NB4 (cell line): ENCODE measurements at regions not wholly inside any gene's neighbourhood (a gene's known extent, or its start where the extent isn't known, plus 50 kb on each side); places are given as distances from the start of the nearest gene placed in this dataset.
A peak's percentile ranks its signal among the peaks of the same experiment; 100 is the strongest.

Source experiments
- DNase-seq: peaks from one replicate; pipeline ENCODE4 v3.0.0; 2010; ENCODE audit warnings: low read depth
- H3K4me3 ChIP-seq: one replicate; pipeline ENCODE4 v1.5.1; 2011; ENCODE audit warnings: mild to moderate bottlenecking, low read depth, low read length, moderate library complexity
- CTCF ChIP-seq: IDR thresholded peaks from one replicate; pipeline ENCODE4 v1.5.1; 2012; ENCODE audit warnings: low read depth, low read length
- MYC ChIP-seq: IDR thresholded peaks from 2 replicates; pipeline ENCODE4 v1.6.1; 2011; ENCODE audit warnings: low read depth, low read length
- POLR2A ChIP-seq: IDR thresholded peaks from 2 replicates; pipeline ENCODE4 v1.6.1; 2011; ENCODE audit warnings: mild to moderate bottlenecking; ENCODE audit not compliant: insufficient read length; ENCODE audit errors: extremely low read depth
- TF ChIP-seq, protein P1 (sequence below): IDR thresholded peaks from 2 replicates; pipeline ENCODE4 v1.6.1; 2011; ENCODE audit warnings: low read depth, low read length

- TF ChIP-seq MYC (0 out of 2 replicates have a peak, but pooled peaks have one; percentile 18), POLR2A (no peak), CTCF (no peak)
- TF ChIP-seq, protein P1, sequence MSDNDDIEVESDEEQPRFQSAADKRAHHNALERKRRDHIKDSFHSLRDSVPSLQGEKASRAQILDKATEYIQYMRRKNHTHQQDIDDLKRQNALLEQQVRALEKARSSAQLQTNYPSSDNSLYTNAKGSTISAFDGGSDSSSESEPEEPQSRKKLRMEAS = peak; percentile 53
- peak; percentile 88 for DNase-seq
These were observed 139.1 kb downstream of the CDH26 start for GRCh38 chr20:60097285-60097684.

DNA sequence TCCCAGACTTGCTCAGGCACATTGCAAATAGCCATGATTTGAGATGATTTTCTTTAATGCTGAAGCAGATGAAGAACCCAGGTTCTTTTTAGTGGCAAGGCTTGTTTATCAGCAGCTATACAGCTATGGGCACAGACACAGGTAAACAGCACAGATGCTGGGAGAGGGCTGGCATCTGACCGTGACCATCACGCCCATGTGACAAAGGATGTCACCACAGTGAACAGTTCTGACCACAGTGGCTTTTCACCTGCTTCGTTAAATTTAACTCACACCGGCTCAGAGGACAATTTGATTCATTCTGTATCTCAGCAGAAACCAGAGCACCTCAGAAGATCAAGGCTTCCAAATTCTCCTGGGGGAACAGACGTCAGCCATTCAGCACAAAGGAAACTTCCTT is 142.6 kb downstream of the CDH26 start:
- TF ChIP-seq POLR2A (no peak), MYC (no peak), CTCF (no peak)
- TF ChIP-seq, protein P1 = no peak
- DNase-seq = no peak
- H3K4me3 ChIP-seq = no peak overlapping the region

More at GRCh38 chr20:60097285-60097684, 139.1 kb downstream of the CDH26 start:
- no peak overlapping the region for H3K4me3 ChIP-seq

- TF ChIP-seq MYC (no peak), POLR2A (no peak), CTCF (no peak)
- TF ChIP-seq, protein P1 = no peak
- no peak overlapping the region for H3K4me3 ChIP-seq
- DNase-seq = no peak
These were observed 143.1 kb downstream of the CDH26 start for GRCh38 chr20:60101201-60101890.

GRCh38 chr20:60101891-60102281 is 143.7 kb downstream of the CDH26 start:
- DNase-seq = no peak
- TF ChIP-seq MYC = no peak
- no peak for TF ChIP-seq POLR2A
- TF ChIP-seq, protein P1 = no peak
- no peak for TF ChIP-seq CTCF
- H3K4me3 ChIP-seq = no peak overlapping the region

DNA sequence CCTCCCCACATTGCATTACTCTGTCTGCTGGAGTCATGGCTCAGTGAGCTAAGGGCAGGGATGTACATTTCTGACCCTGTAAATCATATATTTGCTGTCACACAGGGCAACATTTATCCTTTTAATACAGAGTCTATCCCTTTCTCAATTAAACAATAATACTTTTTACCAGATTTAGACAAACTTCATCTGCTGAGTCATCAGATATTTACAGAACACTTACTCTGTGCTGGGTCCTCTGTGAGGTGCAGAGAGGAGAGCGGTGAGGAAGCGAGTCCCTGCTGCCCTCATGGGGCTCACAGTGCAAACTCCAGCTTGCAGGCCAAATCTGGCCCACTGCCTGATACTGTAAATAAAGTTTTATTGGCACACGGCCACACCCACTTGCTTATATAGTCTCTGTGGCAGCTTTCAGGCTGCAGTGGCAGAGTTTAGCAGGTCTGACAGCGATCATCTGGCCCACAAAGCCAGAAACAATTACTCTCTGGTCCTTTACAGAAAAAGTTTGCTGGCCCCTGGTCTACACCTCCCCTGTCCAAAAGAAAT is 144.5 kb downstream of the CDH26 start:
- H3K4me3 ChIP-seq = no peak overlapping the region
- peak; percentile 48 for DNase-seq
- TF ChIP-seq, protein P1 = no peak
- TF ChIP-seq POLR2A = no peak
- TF ChIP-seq CTCF = no peak
- no peak for TF ChIP-seq MYC
